Panc1 (cell line): ENCODE measurements at regions not wholly inside any gene's neighbourhood (a gene's known extent, or its start where the extent isn't known, plus 50 kb on each side); places are given as distances from the start of the nearest gene placed in this dataset.

ENCODE experiments used
- SIN3A ChIP-seq: IDR thresholded peaks from 2 replicates; pipeline ENCODE4 v1.6.1; 2012; ENCODE audit warnings: low read depth, mild to moderate bottlenecking, low read length, moderate library complexity, borderline replicate concordance; ENCODE audit not compliant: insufficient read depth
- TF ChIP-seq, protein P1 (sequence below): fragments of 450-650 bp; IDR thresholded peaks from 2 replicates; pipeline ENCODE4 v1.5.1; 2017; ENCODE audit warnings: mild to moderate bottlenecking
- TF ChIP-seq, protein P2 (sequence below), 2 experiments: IDR thresholded peaks; 2 replicates each; pipeline ENCODE4 v1.6.1; 2011 to 2012; ENCODE audit warnings: low read depth in 2 of 2, control low read depth in 1 of 2, low read length in 1 of 2, mild to moderate bottlenecking in 1 of 2, moderate library complexity in 1 of 2; ENCODE audit not compliant: insufficient read depth in 1 of 2

DNA sequence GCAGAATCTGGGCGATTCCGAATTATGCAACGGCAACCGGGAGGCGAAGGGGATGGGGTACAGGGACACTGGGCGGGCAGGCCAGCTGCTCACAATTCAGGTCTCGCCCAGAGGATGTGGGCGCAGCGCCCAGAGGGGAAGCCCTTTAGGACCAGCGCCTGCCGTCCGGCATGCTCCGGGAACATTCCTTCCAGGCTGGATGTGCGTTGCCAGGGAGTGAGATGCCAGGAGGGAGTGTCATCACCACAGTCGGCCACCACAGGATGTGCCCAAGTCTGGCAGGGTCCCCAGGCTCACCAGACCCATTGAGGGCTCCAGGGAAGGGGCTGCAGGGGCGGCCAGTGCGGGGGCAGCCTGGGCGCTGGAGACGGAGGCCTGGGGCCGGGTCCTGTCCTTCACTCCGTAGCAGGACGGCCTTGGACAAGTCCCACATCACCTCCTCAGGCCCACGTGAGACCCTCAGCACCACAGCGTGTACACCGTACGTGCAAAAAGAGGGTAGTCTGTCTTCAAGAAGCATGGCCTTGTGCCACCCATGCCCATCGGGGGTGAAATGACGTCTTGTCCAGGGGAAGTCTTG lies 63.9 kb downstream of the FOXL3 start:
- no peak for TF ChIP-seq SIN3A
- TF ChIP-seq, protein P1, sequence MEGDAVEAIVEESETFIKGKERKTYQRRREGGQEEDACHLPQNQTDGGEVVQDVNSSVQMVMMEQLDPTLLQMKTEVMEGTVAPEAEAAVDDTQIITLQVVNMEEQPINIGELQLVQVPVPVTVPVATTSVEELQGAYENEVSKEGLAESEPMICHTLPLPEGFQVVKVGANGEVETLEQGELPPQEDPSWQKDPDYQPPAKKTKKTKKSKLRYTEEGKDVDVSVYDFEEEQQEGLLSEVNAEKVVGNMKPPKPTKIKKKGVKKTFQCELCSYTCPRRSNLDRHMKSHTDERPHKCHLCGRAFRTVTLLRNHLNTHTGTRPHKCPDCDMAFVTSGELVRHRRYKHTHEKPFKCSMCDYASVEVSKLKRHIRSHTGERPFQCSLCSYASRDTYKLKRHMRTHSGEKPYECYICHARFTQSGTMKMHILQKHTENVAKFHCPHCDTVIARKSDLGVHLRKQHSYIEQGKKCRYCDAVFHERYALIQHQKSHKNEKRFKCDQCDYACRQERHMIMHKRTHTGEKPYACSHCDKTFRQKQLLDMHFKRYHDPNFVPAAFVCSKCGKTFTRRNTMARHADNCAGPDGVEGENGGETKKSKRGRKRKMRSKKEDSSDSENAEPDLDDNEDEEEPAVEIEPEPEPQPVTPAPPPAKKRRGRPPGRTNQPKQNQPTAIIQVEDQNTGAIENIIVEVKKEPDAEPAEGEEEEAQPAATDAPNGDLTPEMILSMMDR, result no peak
- TF ChIP-seq, protein P2, sequence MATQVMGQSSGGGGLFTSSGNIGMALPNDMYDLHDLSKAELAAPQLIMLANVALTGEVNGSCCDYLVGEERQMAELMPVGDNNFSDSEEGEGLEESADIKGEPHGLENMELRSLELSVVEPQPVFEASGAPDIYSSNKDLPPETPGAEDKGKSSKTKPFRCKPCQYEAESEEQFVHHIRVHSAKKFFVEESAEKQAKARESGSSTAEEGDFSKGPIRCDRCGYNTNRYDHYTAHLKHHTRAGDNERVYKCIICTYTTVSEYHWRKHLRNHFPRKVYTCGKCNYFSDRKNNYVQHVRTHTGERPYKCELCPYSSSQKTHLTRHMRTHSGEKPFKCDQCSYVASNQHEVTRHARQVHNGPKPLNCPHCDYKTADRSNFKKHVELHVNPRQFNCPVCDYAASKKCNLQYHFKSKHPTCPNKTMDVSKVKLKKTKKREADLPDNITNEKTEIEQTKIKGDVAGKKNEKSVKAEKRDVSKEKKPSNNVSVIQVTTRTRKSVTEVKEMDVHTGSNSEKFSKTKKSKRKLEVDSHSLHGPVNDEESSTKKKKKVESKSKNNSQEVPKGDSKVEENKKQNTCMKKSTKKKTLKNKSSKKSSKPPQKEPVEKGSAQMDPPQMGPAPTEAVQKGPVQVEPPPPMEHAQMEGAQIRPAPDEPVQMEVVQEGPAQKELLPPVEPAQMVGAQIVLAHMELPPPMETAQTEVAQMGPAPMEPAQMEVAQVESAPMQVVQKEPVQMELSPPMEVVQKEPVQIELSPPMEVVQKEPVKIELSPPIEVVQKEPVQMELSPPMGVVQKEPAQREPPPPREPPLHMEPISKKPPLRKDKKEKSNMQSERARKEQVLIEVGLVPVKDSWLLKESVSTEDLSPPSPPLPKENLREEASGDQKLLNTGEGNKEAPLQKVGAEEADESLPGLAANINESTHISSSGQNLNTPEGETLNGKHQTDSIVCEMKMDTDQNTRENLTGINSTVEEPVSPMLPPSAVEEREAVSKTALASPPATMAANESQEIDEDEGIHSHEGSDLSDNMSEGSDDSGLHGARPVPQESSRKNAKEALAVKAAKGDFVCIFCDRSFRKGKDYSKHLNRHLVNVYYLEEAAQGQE (IDR thresholded peaks at IDR 0.05; ENCODE audit: insufficient read depth in 1 of 2, low read depth in 2 of 2, low read length in 1 of 2), result no peak
